HG03064 (cell line): ENCODE measurements at regions not wholly inside any gene's neighbourhood (a gene's known extent, or its start where the extent isn't known, plus 50 kb on each side); places are given as distances from the start of the nearest gene placed in this dataset.
"Not testable (repeated sequence)": the region's sequence is repeated elsewhere in the genome, so short reads cannot be mapped to it uniquely, and the experiment has no call there.

Experiments used
- ATAC-seq: cut with Tn5 transposase; IDR thresholded peaks from one replicate; pipeline ENCODE4 v1.9.1; 2021; ENCODE audit warnings: low read depth; ENCODE audit not compliant: unreplicated experiment

- ATAC-seq = not testable (repeated sequence)
These were observed 105.5 kb downstream of the BUD13 start for GRCh38 chr11:116667318-116667717.

- not testable (repeated sequence) for ATAC-seq
These were observed 106.0 kb downstream of the BUD13 start for GRCh38 chr11:116666673-116667249.

GRCh38 chr11:116665523-116665922 is 107.3 kb downstream of the BUD13 start:
- no peak for ATAC-seq

GRCh38 chr11:116661056-116661455 is 111.7 kb downstream of the BUD13 start:
- no peak for ATAC-seq

- ATAC-seq = no peak
These were observed 112.8 kb downstream of the BUD13 start for GRCh38 chr11:116660011-116660410.

- no peak for ATAC-seq
These were observed 113.8 kb downstream of the BUD13 start for GRCh38 chr11:116658876-116659535.

- no peak for ATAC-seq
These were observed 114.7 kb downstream of the BUD13 start for GRCh38 chr11:116657842-116658825.

- no peak for ATAC-seq
These were observed 116.8 kb downstream of the BUD13 start for GRCh38 chr11:116656011-116656410.

- ATAC-seq = no peak
These were observed 118.3 kb downstream of the BUD13 start for GRCh38 chr11:116654526-116654925.

GRCh38 chr11:116653206-116653605 is 119.6 kb downstream of the BUD13 start:
- ATAC-seq = no peak

- no peak for ATAC-seq
These were observed 121.0 kb downstream of the BUD13 start for GRCh38 chr11:116651737-116652237.

GRCh38 chr11:116651098-116651736 is 121.6 kb downstream of the BUD13 start:
- ATAC-seq = no peak

GRCh38 chr11:116650052-116650451 is 122.7 kb downstream of the BUD13 start:
- no peak for ATAC-seq

- ATAC-seq = no peak
These were observed 123.5 kb downstream of the BUD13 start for GRCh38 chr11:116649268-116649667.

GRCh38 chr11:116648247-116649174 is 124.3 kb downstream of the BUD13 start:
- ATAC-seq = no peak

- ATAC-seq = no peak
These were observed 125.3 kb downstream of the BUD13 start for GRCh38 chr11:116647305-116648080.

GRCh38 chr11:116646191-116646590 is 126.6 kb downstream of the BUD13 start:
- ATAC-seq = no peak

GRCh38 chr11:116644941-116645305 is 127.9 kb downstream of the BUD13 start:
- no peak for ATAC-seq
